ENCODE measurements at regions not wholly inside any gene's neighbourhood (a gene's known extent, or its start where the extent isn't known, plus 50 kb on each side); places are given as distances from the start of the nearest gene placed in this dataset.

DNA sequence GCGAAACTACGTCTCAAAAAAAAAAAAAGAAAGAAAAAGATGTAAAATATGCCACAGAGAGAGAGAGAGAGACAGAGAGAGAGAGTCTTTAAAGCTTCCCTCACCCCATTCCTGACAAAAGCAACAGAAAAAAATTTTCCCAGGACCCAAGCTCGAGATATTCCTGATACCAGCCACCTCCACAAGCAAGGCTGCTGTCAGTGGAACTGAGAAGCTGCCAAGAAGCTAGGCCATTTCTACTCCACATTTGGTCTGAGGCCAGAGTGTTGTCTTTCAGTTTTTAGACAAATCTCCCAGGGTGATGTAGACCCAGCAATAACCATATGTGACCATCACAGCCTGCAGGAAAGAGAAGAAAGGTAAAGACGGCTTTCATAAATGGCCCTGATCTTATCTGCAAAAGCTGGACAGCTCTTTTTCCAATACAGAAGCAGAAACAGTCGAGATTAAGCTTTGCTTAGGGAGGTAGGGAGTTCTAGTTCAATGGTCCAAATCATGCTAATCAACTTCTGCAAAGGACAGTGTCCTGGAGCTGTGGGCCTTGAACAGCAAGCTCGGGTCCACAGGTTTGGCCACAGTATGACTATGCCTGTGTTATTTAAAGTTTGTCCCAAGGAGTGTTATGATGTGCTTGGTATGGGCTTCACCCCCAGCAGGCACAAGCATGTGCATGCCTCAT, 130.3 kb upstream of the NUDT4 start:
- DNase-seq: no peak
- H3K27ac ChIP-seq: no peak overlapping the region
- in situ Hi-C loops (cut with MboI): no loop called here
- H2AFZ ChIP-seq: no peak overlapping the region
- TF ChIP-seq EZH2phosphoT487 (IDR thresholded peaks at IDR 0.05; ENCODE audit: insufficient read depth, low read depth): no peak
- TF ChIP-seq EZH2 (IDR thresholded peaks at IDR 0.05; ENCODE audit: insufficient read depth, poor library complexity, severe bottlenecking): no peak
- 81 to 84% methylated on average over 6 of the region's 6 CpGs for WGBS, 2 experiments (ENCODE audit: low coverage in 1 of 2, low lambda C conversion rate in 2 of 2, missing lambda C conversion rate in 2 of 2)
- no peaks in the 10 kb centered on the region for H3K27me3 ChIP-seq (replicated peaks; ENCODE audit: insufficient read depth)
- H3F3A ChIP-seq (ENCODE audit: insufficient read depth): peaks cover 25% of the 10 kb centered on the region; the same call in 1 of the 2 replicates
- no peaks in the 10 kb centered on the region for H3K9me2 ChIP-seq (ENCODE audit: insufficient read depth)
- H3K4me2 ChIP-seq (ENCODE audit: unreplicated experiment): no peak overlapping the region
- H4K20me1 ChIP-seq (ENCODE audit: insufficient read depth): no peaks in the 10 kb centered on the region
- no peaks in the 10 kb centered on the region for H3K79me2 ChIP-seq (ENCODE audit: insufficient read depth)
- H3K9ac ChIP-seq: no peak overlapping the region
- no peak overlapping the region for H3K4me3 ChIP-seq
- H3K9me3 ChIP-seq (ENCODE audit: low read depth): no peaks in the 10 kb centered on the region
- H3K4me1 ChIP-seq (ENCODE audit: insufficient read depth): peaks cover 20% of the 10 kb centered on the region
- no peaks in the 10 kb centered on the region for H3K36me3 ChIP-seq (ENCODE audit: low read depth)

GRCh38 chr12:93252221-93252620, 125.5 kb upstream of the NUDT4 start:
- peaks cover 17% of the 10 kb centered on the region; the same call in 1 of the 2 replicates for H3F3A ChIP-seq (ENCODE audit: insufficient read depth)
- no peak overlapping the region for H2AFZ ChIP-seq
- H3K4me2 ChIP-seq (ENCODE audit: unreplicated experiment): no peak overlapping the region
- H3K9me3 ChIP-seq (ENCODE audit: low read depth): no peaks in the 10 kb centered on the region
- no peaks in the 10 kb centered on the region for H3K36me3 ChIP-seq (ENCODE audit: low read depth)
- H3K9ac ChIP-seq: no peak overlapping the region
- no peaks in the 10 kb centered on the region for H3K27me3 ChIP-seq (replicated peaks; ENCODE audit: insufficient read depth)
- TF ChIP-seq EZH2 (IDR thresholded peaks at IDR 0.05; ENCODE audit: insufficient read depth, poor library complexity, severe bottlenecking): no peak
- TF ChIP-seq EZH2phosphoT487 (IDR thresholded peaks at IDR 0.05; ENCODE audit: insufficient read depth, low read depth): no peak
- no peak for DNase-seq
- in situ Hi-C loops (cut with MboI): no loop called here
- peaks cover 15% of the 10 kb centered on the region; the same call in 1 of the 2 replicates for H3K4me1 ChIP-seq (ENCODE audit: insufficient read depth)
- no peak overlapping the region for H3K27ac ChIP-seq
- no peaks in the 10 kb centered on the region for H3K79me2 ChIP-seq (ENCODE audit: insufficient read depth)
- H3K4me3 ChIP-seq: no peak overlapping the region
- H3K9me2 ChIP-seq (ENCODE audit: insufficient read depth): no peaks in the 10 kb centered on the region
- no peaks in the 10 kb centered on the region for H4K20me1 ChIP-seq (ENCODE audit: insufficient read depth)

GRCh38 chr12:93254911-93255310, 122.8 kb upstream of the NUDT4 start:
- Histone ChIP-seq H3K9me2 (ENCODE audit: insufficient read depth) (no peaks in the 10 kb centered on the region), H4K20me1 (ENCODE audit: insufficient read depth) (no peaks in the 10 kb centered on the region), H2AFZ (no peak overlapping the region), H3K79me2 (ENCODE audit: insufficient read depth) (no peaks in the 10 kb centered on the region), H3K4me1 (ENCODE audit: insufficient read depth) (peaks cover 13% of the 10 kb centered on the region; the same call in 1 of the 2 replicates), H3K9ac (no peak overlapping the region), H3K27ac (no peak overlapping the region), H3K4me2 (ENCODE audit: unreplicated experiment) (no peak overlapping the region), H3F3A (ENCODE audit: insufficient read depth) (peaks cover 4% of the 10 kb centered on the region; the same call in 1 of the 2 replicates), H3K9me3 (ENCODE audit: low read depth) (no peaks in the 10 kb centered on the region), H3K36me3 (ENCODE audit: low read depth) (no peaks in the 10 kb centered on the region), H3K4me3 (no peak overlapping the region), H3K27me3 (replicated peaks; ENCODE audit: insufficient read depth) (no peaks in the 10 kb centered on the region)
- no peak for TF ChIP-seq EZH2phosphoT487 (IDR thresholded peaks at IDR 0.05; ENCODE audit: insufficient read depth, low read depth)
- no peak for TF ChIP-seq EZH2 (IDR thresholded peaks at IDR 0.05; ENCODE audit: insufficient read depth, poor library complexity, severe bottlenecking)
- in situ Hi-C loops (cut with MboI): no loop called here
- no peak for DNase-seq

- H3K4me2 ChIP-seq (ENCODE audit: unreplicated experiment): peak overlapping the region; percentile 2
- H3K4me1 ChIP-seq (ENCODE audit: insufficient read depth): peaks cover 12% of the 10 kb centered on the region; the same call in 1 of the 2 replicates
- H3K4me3 ChIP-seq: no peak overlapping the region
- H2AFZ ChIP-seq: 0 out of 2 replicates have a peak overlapping the region, but pooled peaks have one; percentile 14
- TF ChIP-seq EZH2phosphoT487 (IDR thresholded peaks at IDR 0.05; ENCODE audit: insufficient read depth, low read depth): no peak
- no peak for TF ChIP-seq EZH2 (IDR thresholded peaks at IDR 0.05; ENCODE audit: insufficient read depth, poor library complexity, severe bottlenecking)
- H3F3A ChIP-seq (ENCODE audit: insufficient read depth): no peaks in the 10 kb centered on the region
- H3K27me3 ChIP-seq (replicated peaks; ENCODE audit: insufficient read depth): no peaks in the 10 kb centered on the region
- no peak overlapping the region for H3K9ac ChIP-seq
- no peaks in the 10 kb centered on the region for H3K9me2 ChIP-seq (ENCODE audit: insufficient read depth)
- in situ Hi-C loops (cut with MboI): no loop called here
- no peak overlapping the region for H3K27ac ChIP-seq
- DNase-seq: no peak
- H4K20me1 ChIP-seq (ENCODE audit: insufficient read depth): no peaks in the 10 kb centered on the region
- no peaks in the 10 kb centered on the region for H3K9me3 ChIP-seq (ENCODE audit: low read depth)
- H3K36me3 ChIP-seq (ENCODE audit: low read depth): no peaks in the 10 kb centered on the region
- no peaks in the 10 kb centered on the region for H3K79me2 ChIP-seq (ENCODE audit: insufficient read depth)
- WGBS, 2 experiments (ENCODE audit: low coverage in 1 of 2, low lambda C conversion rate in 2 of 2, missing lambda C conversion rate in 2 of 2): 82 to 95% methylated on average over 2 of the region's 2 CpGs
Observed at GRCh38 chr12:93256256-93256969, 121.3 kb upstream of the NUDT4 start.
